IMR-90 (cell line): ENCODE measurements at regions not wholly inside any gene's neighbourhood (a gene's known extent, or its start where the extent isn't known, plus 50 kb on each side); places are given as distances from the start of the nearest gene placed in this dataset.

Experiments
- ATAC-seq: fragments of 200-7000 bp; cut with Tn5 transposase; 2 replicates; pipeline ENCODE4 v1.9.1; 2020; ENCODE audit warnings: low read depth, mild to moderate bottlenecking, moderate library complexity
- BruUV-seq: library from RNA; stranded (reverse); fragments of 400-500 nt; replicated peaks from 2 replicates; lab custom pipeline; 2021; lab: Mats Ljungman, UMichigan
- CTCF ChIA-PET: fragments of 300-600 bp; formaldehyde crosslinking; extraction: SDS; loops from one replicate; lab custom pipeline; 2021; ENCODE audit warnings: antibody characterized with exemption; lab: Yijun Ruan, JAX
- POLR2A ChIA-PET: fragments of 300-600 bp; sonication (Branson Sonifier 250); formaldehyde crosslinking; loops from one replicate; lab custom pipeline; 2022; ENCODE audit warnings: antibody characterized with exemption; ENCODE audit not compliant: unreplicated experiment; lab: Charles Lee
- DNase-seq: peaks from one replicate; pipeline ENCODE4 v3.0.0; 2013
- H2AFZ ChIP-seq: replicated peaks from 2 replicates; pipeline ENCODE3; 2013; ENCODE audit warnings: low read length, mild to moderate bottlenecking; ENCODE audit not compliant: poor library complexity
- H2AK5ac ChIP-seq: 2 replicates; pipeline ENCODE4 v1.6.1; 2013; ENCODE audit warnings: low read depth, low read length, inconsistent platforms
- H2AK9ac ChIP-seq: replicated peaks from 2 replicates; pipeline ENCODE3; 2013; ENCODE audit warnings: mild to moderate bottlenecking, low read depth, low read length, moderate library complexity; ENCODE audit not compliant: poor library complexity
- H2BK120ac ChIP-seq: 2 replicates; pipeline ENCODE4 v1.6.1; 2013; ENCODE audit warnings: low read depth, low read length, inconsistent platforms
- H2BK15ac ChIP-seq: 3 replicates; pipeline ENCODE4 v1.6.1; 2013; ENCODE audit warnings: low read depth, low read length, inconsistent platforms
- H2BK20ac ChIP-seq: 2 replicates; pipeline ENCODE4 v1.6.1; 2013; ENCODE audit warnings: low read depth, mild to moderate bottlenecking, inconsistent platforms, low read length, moderate library complexity
- H2BK5ac ChIP-seq: 2 replicates; pipeline ENCODE4 v1.6.1; 2013; ENCODE audit warnings: mild to moderate bottlenecking, low read depth, low read length, inconsistent platforms; ENCODE audit not compliant: poor library complexity, severe bottlenecking
- H3K14ac ChIP-seq: replicated peaks from 2 replicates; pipeline ENCODE4 v1.6.1; 2013; ENCODE audit warnings: low read depth, low read length, inconsistent platforms
- H3K18ac ChIP-seq: 2 replicates; pipeline ENCODE4 v1.6.1; 2013; ENCODE audit warnings: low read depth, low read length, control low read depth
- H3K23ac ChIP-seq: 2 replicates; pipeline ENCODE4 v1.6.1; 2013; ENCODE audit warnings: low read depth, low read length, inconsistent platforms
- H3K27ac ChIP-seq: 2 replicates; pipeline ENCODE4 v1.5.1; 2013; ENCODE audit warnings: mild to moderate bottlenecking, control low read depth, low read length; ENCODE audit not compliant: insufficient read depth
- H3K27me3 ChIP-seq: 2 replicates; pipeline ENCODE4 v1.6.1; 2013; ENCODE audit warnings: low read length; ENCODE audit not compliant: control insufficient read depth, insufficient read depth
- H3K36me3 ChIP-seq: 2 replicates; pipeline ENCODE4 v1.6.1; 2013; ENCODE audit warnings: low read length, mixed read lengths; ENCODE audit not compliant: control insufficient read depth, insufficient read depth
- H3K4ac ChIP-seq: 2 replicates; pipeline ENCODE4 v1.6.1; 2013; ENCODE audit warnings: low read depth, low read length, inconsistent platforms
- H3K4me1 ChIP-seq: 2 replicates; pipeline ENCODE4 v1.6.1; 2013; ENCODE audit warnings: low read length, mixed read lengths; ENCODE audit not compliant: control insufficient read depth, insufficient read depth
- H3K4me2 ChIP-seq: 2 replicates; pipeline ENCODE4 v1.6.1; 2013; ENCODE audit warnings: low read depth, mild to moderate bottlenecking, control low read depth, low read length, moderate library complexity
- H3K4me3 ChIP-seq: 2 replicates; pipeline ENCODE4 v1.5.1; 2013; ENCODE audit warnings: low read depth, mild to moderate bottlenecking, control low read depth, low read length, moderate library complexity; ENCODE audit not compliant: insufficient read depth
- H3K56ac ChIP-seq: 2 replicates; pipeline ENCODE4 v1.6.1; 2013; ENCODE audit warnings: low read length, inconsistent platforms; ENCODE audit not compliant: insufficient read depth; ENCODE audit errors: extremely low read depth
- H3K79me1 ChIP-seq, 2 experiments: 2 replicates each; pipeline ENCODE4 v1.6.1; 2013; ENCODE audit warnings: low read length in 2 of 2, inconsistent platforms in 1 of 2, low read depth in 1 of 2
- H3K9ac ChIP-seq: 2 replicates; pipeline ENCODE4 v1.6.1; 2013; ENCODE audit warnings: low read depth, low read length, control low read depth
- H3K9me1 ChIP-seq: 2 replicates; pipeline ENCODE4 v1.6.1; 2013; ENCODE audit warnings: low read length, inconsistent platforms; ENCODE audit not compliant: insufficient read depth
- H3K9me3 ChIP-seq: 2 replicates; pipeline ENCODE4 v1.6.1; 2013; ENCODE audit warnings: low read length; ENCODE audit not compliant: control insufficient read depth, insufficient read depth
- H4K20me1 ChIP-seq: 2 replicates; pipeline ENCODE4 v1.6.1; 2013; ENCODE audit warnings: low read length, inconsistent platforms; ENCODE audit not compliant: insufficient read depth
- H4K5ac ChIP-seq: 2 replicates; pipeline ENCODE4 v1.6.1; 2013; ENCODE audit warnings: mild to moderate bottlenecking, low read depth, low read length, control low read depth
- H4K8ac ChIP-seq, 2 experiments: 2 replicates each; pipeline ENCODE4 v1.6.1; 2013; ENCODE audit warnings: low read depth in 2 of 2, low read length in 2 of 2, control low read depth in 1 of 2, inconsistent platforms in 1 of 2
- H4K91ac ChIP-seq: 2 replicates; pipeline ENCODE4 v1.6.1; 2013; ENCODE audit warnings: low read depth, low read length, inconsistent platforms; ENCODE audit not compliant: insufficient read depth
- BHLHE40 ChIP-seq: fragments of 150-350 bp; IDR thresholded peaks from 2 replicates; pipeline ENCODE4 v1.6.1; 2016; ENCODE audit warnings: mild to moderate bottlenecking, low read depth, low read length
- CEBPB ChIP-seq: IDR thresholded peaks from 2 replicates; pipeline ENCODE4 v1.6.1; 2012; ENCODE audit warnings: low read depth, low read length, improper control_type of control experiment
- CHD1 ChIP-seq: IDR thresholded peaks from 2 replicates; pipeline ENCODE4 v1.6.1; 2012; ENCODE audit warnings: low read depth, low read length, improper control_type of control experiment
- ELK1 ChIP-seq: fragments of 150-350 bp; IDR thresholded peaks from 2 replicates; pipeline ENCODE4 v1.6.1; 2016; ENCODE audit warnings: low read depth, mild to moderate bottlenecking, low read length, moderate library complexity, borderline replicate concordance
- FOS ChIP-seq: fragments of 150-350 bp; IDR thresholded peaks from 2 replicates; pipeline ENCODE4 v1.6.1; 2016; ENCODE audit warnings: low read depth, low read length
- MAZ ChIP-seq: IDR thresholded peaks from 2 replicates; pipeline ENCODE4 v1.6.1; 2012; ENCODE audit warnings: low read depth, mild to moderate bottlenecking, low read length, improper control_type of control experiment, moderate library complexity, borderline replicate concordance
- MXI1 ChIP-seq: IDR thresholded peaks from 2 replicates; pipeline ENCODE4 v1.6.1; 2012; ENCODE audit warnings: low read depth, mild to moderate bottlenecking, low read length, moderate library complexity, borderline replicate concordance
- POLR2A ChIP-seq: IDR thresholded peaks from 2 replicates; pipeline ENCODE4 v1.6.1; 2012; ENCODE audit warnings: mild to moderate bottlenecking, low read depth, low read length
- RAD21 ChIP-seq: IDR thresholded peaks from 2 replicates; pipeline ENCODE4 v1.6.1; 2012; ENCODE audit warnings: low read length, improper control_type of control experiment
- RFX5 ChIP-seq: IDR thresholded peaks from 2 replicates; pipeline ENCODE4 v1.8.0; 2012; ENCODE audit warnings: low read depth, mild to moderate bottlenecking, low read length, moderate library complexity
- WGBS, 2 experiments: methylation state at CpG; one replicate each; pipeline versions ENCODE4 v1.1.5 to v1.1.7; 2013; ENCODE audit warnings: missing lambda C conversion rate in 2 of 2; ENCODE audit not compliant: insufficient read length in 1 of 2; ENCODE audit errors: extremely low coverage in 2 of 2; 5-methylcytosine and 5-hydroxymethylcytosine counted together
- dilution Hi-C: fragments of 300-500 bp; cut with HindIII; formaldehyde crosslinking; loops from one replicate; pipeline ENCODE4 v1.14.3; 2018; ENCODE audit warnings: low sequenced_read_pairs; ENCODE audit not compliant: unreplicated experiment
- in situ Hi-C: fragments of 300-500 bp; cut with MboI; formaldehyde crosslinking; loops from 3 replicates; pipeline ENCODE4 v1.14.3; 2019; ENCODE audit warnings: low sequenced_read_pairs, inconsistent platforms, mixed read lengths
- intact Hi-C: fragments of 100-400 bp; cut with micrococcal nuclease; formaldehyde crosslinking; loops from 2 replicates; pipeline ENCODE4 v1.10.0; 2022
- TF ChIP-seq, protein P1 (sequence below): fragments of 150-350 bp; IDR thresholded peaks from 2 replicates; pipeline ENCODE4 v1.6.1; 2017; ENCODE audit warnings: mild to moderate bottlenecking, antibody characterized with exemption, low read length, low read depth

GRCh38 chr5:172579403-172579990 lies 61.6 kb upstream of the NEURL1B start:
- BruUV-seq: no TSS peak
- H2BK15ac ChIP-seq: no peak overlapping the region
- WGBS, 2 experiments: 100% methylated on average over 1 of the region's 5 CpGs; no CpG with 5 or more reads in 1 of the 2 experiments
- no peak overlapping the region for H4K8ac ChIP-seq
- no peak overlapping the region for H3K27ac ChIP-seq
- no peak overlapping the region for H3K4ac ChIP-seq
- no peaks in the 10 kb centered on the region for H3K4me1 ChIP-seq
- H2AFZ ChIP-seq: no peak overlapping the region
- H2BK5ac ChIP-seq: no peak overlapping the region
- H3K4me3 ChIP-seq: no peak overlapping the region
- no peak overlapping the region for H2AK9ac ChIP-seq
- no peak overlapping the region for H3K56ac ChIP-seq
- no peak overlapping the region for H2BK120ac ChIP-seq
- no peaks in the 10 kb centered on the region for H3K9me3 ChIP-seq
- intact Hi-C loops: no loop called here
- ATAC-seq (no peak), DNase-seq (no peak)
- no peak overlapping the region for H4K91ac ChIP-seq
- H4K5ac ChIP-seq: no peak overlapping the region
- no peak overlapping the region for H3K18ac ChIP-seq
- peaks cover 79% of the 10 kb centered on the region for H3K27me3 ChIP-seq
- H4K20me1 ChIP-seq: no peaks in the 10 kb centered on the region
- no peak overlapping the region for H3K14ac ChIP-seq
- TF ChIP-seq CHD1: no peak
- TF ChIP-seq, protein P1, sequence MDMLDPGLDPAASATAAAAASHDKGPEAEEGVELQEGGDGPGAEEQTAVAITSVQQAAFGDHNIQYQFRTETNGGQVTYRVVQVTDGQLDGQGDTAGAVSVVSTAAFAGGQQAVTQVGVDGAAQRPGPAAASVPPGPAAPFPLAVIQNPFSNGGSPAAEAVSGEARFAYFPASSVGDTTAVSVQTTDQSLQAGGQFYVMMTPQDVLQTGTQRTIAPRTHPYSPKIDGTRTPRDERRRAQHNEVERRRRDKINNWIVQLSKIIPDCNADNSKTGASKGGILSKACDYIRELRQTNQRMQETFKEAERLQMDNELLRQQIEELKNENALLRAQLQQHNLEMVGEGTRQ: no peak
- TF ChIP-seq MAZ: no peak
- TF ChIP-seq RAD21: no peak
- TF ChIP-seq ELK1: no peak
- no peak for TF ChIP-seq MXI1
- no peak for TF ChIP-seq BHLHE40
- TF ChIP-seq FOS: no peak
- TF ChIP-seq POLR2A: no peak
- no peak for TF ChIP-seq RFX5
- TF ChIP-seq CEBPB: no peak
- no peak overlapping the region for H2BK20ac ChIP-seq
- no peaks in the 10 kb centered on the region for H3K36me3 ChIP-seq
- CTCF ChIA-PET: no interaction called here
- H2AK5ac ChIP-seq: no peak overlapping the region
- in situ Hi-C loops: no loop called here
- no peaks in the 10 kb centered on the region for H3K9me1 ChIP-seq
- H3K79me1 ChIP-seq: no peaks in the 10 kb centered on the region
- H3K4me2 ChIP-seq: no peak overlapping the region
- no peak overlapping the region for H3K23ac ChIP-seq
- H3K9ac ChIP-seq: no peak overlapping the region
- POLR2A ChIA-PET: no interaction called here
- dilution Hi-C loops: no loop called here
